OCI-LY7 (cell line): ENCODE measurements at regions not wholly inside any gene's neighbourhood (a gene's known extent, or its start where the extent isn't known, plus 50 kb on each side); places are given as distances from the start of the nearest gene placed in this dataset.
A peak's percentile ranks its signal among the peaks of the same experiment; 100 is the strongest.

Experiments
- BruUV-seq: library from RNA; stranded (reverse); fragments of 400-500 nt; replicated peaks from 2 replicates; lab custom pipeline; 2021; lab: Mats Ljungman, UMichigan
- CTCF ChIA-PET: fragments of 300-600 bp; sonication (Branson Sonifier 250); formaldehyde crosslinking; loops from one replicate; lab custom pipeline; 2022; ENCODE audit warnings: antibody characterized with exemption; ENCODE audit not compliant: unreplicated experiment; lab: Charles Lee
- POLR2A ChIA-PET: fragments of 300-600 bp; sonication (Branson Sonifier 250); formaldehyde crosslinking; loops from one replicate; lab custom pipeline; 2022; ENCODE audit warnings: antibody characterized with exemption; lab: Charles Lee
- DNase-seq: peaks from one replicate; pipeline ENCODE4 v3.0.0-alpha.2; 2015; ENCODE audit warnings: low spot score
- H2AFZ ChIP-seq: fragments of 200-600 bp; sonication (generic), shearing (Covaris generic); 2 replicates; pipeline ENCODE4 v1.6.1; 2014; ENCODE audit warnings: mild to moderate bottlenecking, antibody characterized with exemption, low read length, moderate library complexity
- H3K27ac ChIP-seq: fragments of 200-600 bp; sonication (generic); 2 replicates; pipeline ENCODE4 v1.5.1; 2014; ENCODE audit warnings: mixed run types, low read depth, mild to moderate bottlenecking, moderate library complexity, low read length, inconsistent platforms; ENCODE audit not compliant: poor library complexity, severe bottlenecking
- H3K36me3 ChIP-seq: fragments of 200-600 bp; sonication (generic); 2 replicates; pipeline ENCODE4 v1.6.1; 2014; ENCODE audit warnings: mild to moderate bottlenecking, antibody characterized with exemption, low read length, moderate library complexity, mixed read lengths; ENCODE audit not compliant: insufficient read depth
- H3K4me1 ChIP-seq: fragments of 200-600 bp; sonication (generic); 2 replicates; pipeline ENCODE4 v1.5.1; 2014; ENCODE audit warnings: mild to moderate bottlenecking, low read length; ENCODE audit not compliant: insufficient read depth, poor library complexity, severe bottlenecking
- H3K4me2 ChIP-seq: fragments of 200-600 bp; sonication (generic); 2 replicates; pipeline ENCODE4 v1.6.1; 2014; ENCODE audit warnings: mild to moderate bottlenecking, low read length
- H3K4me3 ChIP-seq: fragments of 200-600 bp; sonication (generic); 2 replicates; pipeline ENCODE4 v1.5.1; 2014; ENCODE audit warnings: mild to moderate bottlenecking, low read depth, low read length; ENCODE audit not compliant: poor library complexity, severe bottlenecking
- H3K79me2 ChIP-seq: fragments of 200-600 bp; sonication (generic); 2 replicates; pipeline ENCODE4 v1.6.1; 2016; ENCODE audit warnings: low read depth, mild to moderate bottlenecking, low read length, moderate library complexity, mixed read lengths; ENCODE audit not compliant: insufficient read depth
- H3K9me2 ChIP-seq: fragments of 200-600 bp; sonication (generic); 2 replicates; pipeline ENCODE4 v1.6.1; 2016; ENCODE audit warnings: mild to moderate bottlenecking, low read length, mixed read lengths; ENCODE audit not compliant: insufficient read depth
- H3K9me3 ChIP-seq: fragments of 200-600 bp; sonication (generic); 2 replicates; pipeline ENCODE4 v1.6.1; 2014; ENCODE audit warnings: mild to moderate bottlenecking, mixed run types, low read length, mixed read lengths
- H4K20me1 ChIP-seq: fragments of 200-600 bp; sonication (generic); 2 replicates; pipeline ENCODE4 v1.6.1; 2014; ENCODE audit warnings: mild to moderate bottlenecking, antibody characterized with exemption, low read length, moderate library complexity, mixed read lengths; ENCODE audit not compliant: insufficient read depth
- CTCF ChIP-seq: fragments of 200-600 bp; sonication (generic); conservative IDR thresholded peaks from 2 replicates; pipeline ENCODE4 v1.5.1; 2014; ENCODE audit warnings: mild to moderate bottlenecking, antibody characterized with exemption, low read length, moderate library complexity, mixed read lengths
- EZH2phosphoT487 ChIP-seq: fragments of 200-600 bp; sonication (generic); IDR thresholded peaks from 2 replicates; pipeline ENCODE4 v1.6.1; 2018; ENCODE audit warnings: low read depth, borderline replicate concordance, mild to moderate bottlenecking, mixed run types, antibody characterized with exemption, low read length, moderate library complexity, mixed read lengths
- intact Hi-C: fragments of 100-400 bp; cut with micrococcal nuclease; formaldehyde crosslinking; loops from one replicate; pipeline ENCODE4 v1.10.0; 2022; ENCODE audit not compliant: unreplicated experiment

GRCh38 chr15:68525815-68526214, 53.0 kb upstream of the CORO2B start:
- TF ChIP-seq EZH2phosphoT487, result no peak
- TF ChIP-seq CTCF, result no peak
- H3K79me2 ChIP-seq, result no peaks in the 10 kb centered on the region
- no peak overlapping the region for H3K27ac ChIP-seq
- no peaks in the 10 kb centered on the region for H3K4me1 ChIP-seq
- ChIA-PET POLR2A (no interaction called here), CTCF (no interaction called here)
- H3K9me2 ChIP-seq, result no peaks in the 10 kb centered on the region
- H2AFZ ChIP-seq, result no peak overlapping the region
- no peak for DNase-seq
- no peak overlapping the region for H3K4me2 ChIP-seq
- no peak overlapping the region for H3K4me3 ChIP-seq
- no TSS peak for BruUV-seq
- intact Hi-C loops, result no loop called here
- no peaks in the 10 kb centered on the region for H3K9me3 ChIP-seq
- H4K20me1 ChIP-seq, result no peaks in the 10 kb centered on the region
- H3K36me3 ChIP-seq, result no peaks in the 10 kb centered on the region

- H2AFZ ChIP-seq, result no peak overlapping the region
- H3K9me2 ChIP-seq, result no peaks in the 10 kb centered on the region
- no peaks in the 10 kb centered on the region for H3K9me3 ChIP-seq
- no peak overlapping the region for H3K4me3 ChIP-seq
- no TSS peak for BruUV-seq
- no peaks in the 10 kb centered on the region for H3K4me1 ChIP-seq
- DNase-seq, result no peak
- POLR2A ChIA-PET, result interaction anchor here (0.6 kb wide), 1 partner anchor 415 kb away, joined by 5 read pairs; no protein-coding TSS in a partner anchor
- TF ChIP-seq CTCF (no peak), EZH2phosphoT487 (no peak)
- no peaks in the 10 kb centered on the region for H3K79me2 ChIP-seq
- no peak overlapping the region for H3K4me2 ChIP-seq
- no peaks in the 10 kb centered on the region for H3K36me3 ChIP-seq
- CTCF ChIA-PET, result no interaction called here
- no peak overlapping the region for H3K27ac ChIP-seq
- intact Hi-C loops, result no loop called here
- H4K20me1 ChIP-seq, result no peaks in the 10 kb centered on the region
These were observed 52.5 kb upstream of the CORO2B start for GRCh38 chr15:68526269-68526668.

GRCh38 chr15:68526784-68527183, 52.0 kb upstream of the CORO2B start:
- Histone ChIP-seq H3K27ac (no peak overlapping the region), H2AFZ (no peak overlapping the region), H3K79me2 (no peaks in the 10 kb centered on the region), H3K4me3 (no peak overlapping the region), H3K4me2 (no peak overlapping the region), H3K9me2 (no peaks in the 10 kb centered on the region), H3K36me3 (no peaks in the 10 kb centered on the region), H4K20me1 (no peaks in the 10 kb centered on the region), H3K9me3 (peaks cover 2% of the 10 kb centered on the region; the same call in 1 of the 2 replicates), H3K4me1 (no peaks in the 10 kb centered on the region)
- no peak for TF ChIP-seq EZH2phosphoT487
- TF ChIP-seq CTCF, result no peak
- ChIA-PET CTCF (no interaction called here), POLR2A (interaction anchor here (0.6 kb wide), 2 partner anchors 227 to 414 kb away, joined by 4 to 5 read pairs; no protein-coding TSS in a partner anchor)
- no TSS peak for BruUV-seq
- DNase-seq, result peak; percentile 11
- intact Hi-C loops, result no loop called here
